Endothelial cell of umbilical vein (primary cell): ENCODE measurements at regions not wholly inside any gene's neighbourhood (a gene's known extent, or its start where the extent isn't known, plus 50 kb on each side); places are given as distances from the start of the nearest gene placed in this dataset.
"Not testable (repeated sequence)": the region's sequence is repeated elsewhere in the genome, so short reads cannot be mapped to it uniquely, and the experiment has no call there.

Experiments
- BruUV-seq: library from RNA; stranded (reverse); fragments of 400-500 nt; replicated peaks from 2 replicates; lab custom pipeline; 2021; lab: Mats Ljungman, UMichigan
- CTCF ChIA-PET: fragments of 300-600, 350-600 bp; sonication (Branson Sonifier 250); formaldehyde crosslinking; loops from one replicate; lab custom pipeline; 2021; ENCODE audit warnings: antibody characterized with exemption, inconsistent platforms; lab: Charles Lee
- POLR2A ChIA-PET: fragments of 300-600, 350-600 bp; sonication (Branson Sonifier 250); formaldehyde crosslinking; loops from one replicate; lab custom pipeline; 2021; ENCODE audit warnings: antibody characterized with exemption, inconsistent platforms; lab: Charles Lee
- DNase-seq: peaks from one replicate; pipeline ENCODE4 v3.0.0-alpha.2; 2011; ENCODE audit warnings: low read depth, low spot score
- FAIRE-seq: peaks from 2 replicates; lab custom pipeline; 2011; peaks lifted over from hg19 to GRCh38; lab: Jason Lieb, UNC
- H2AFZ ChIP-seq: 2 replicates; pipeline ENCODE4 v1.6.0; 2012; ENCODE audit warnings: low read depth, low read length, control low read depth, inconsistent platforms
- H3K27ac ChIP-seq: 2 replicates; pipeline ENCODE4 v1.5.1; 2011; ENCODE audit warnings: low read depth, mild to moderate bottlenecking, control low read depth, low read length, moderate library complexity; ENCODE audit not compliant: insufficient read depth
- H3K27me3 ChIP-seq, 2 experiments: 2 replicates each; pipeline versions ENCODE4 v1.6.0 to v1.6.1; 2011; ENCODE audit warnings: low read length in 2 of 2, mixed read lengths in 1 of 2; ENCODE audit not compliant: control insufficient read depth in 2 of 2, insufficient read depth in 2 of 2
- H3K36me3 ChIP-seq, 2 experiments: 2 replicates in 1 of 2; 3 replicates in 1 of 2; pipeline ENCODE4 v1.5.1; 2011; ENCODE audit warnings: low read length in 2 of 2, mild to moderate bottlenecking in 1 of 2, moderate library complexity in 1 of 2; ENCODE audit not compliant: control insufficient read depth in 2 of 2, insufficient read depth in 2 of 2; ENCODE audit errors: extremely low read depth in 1 of 2
- H3K4me1 ChIP-seq: 3 replicates; pipeline ENCODE4 v1.5.1; 2011; ENCODE audit warnings: mild to moderate bottlenecking, low read length; ENCODE audit not compliant: control insufficient read depth, insufficient read depth; ENCODE audit errors: extremely low read depth
- H3K4me2 ChIP-seq: 2 replicates; pipeline ENCODE4 v1.6.1; 2011; ENCODE audit warnings: low read length, control low read depth, mixed read lengths; ENCODE audit not compliant: insufficient read depth
- H3K4me3 ChIP-seq, 3 experiments: fragments of 200-600 bp in 1 of 3; sonication (generic), shearing (Covaris generic) in 1 of 3; replicated peaks in 1 of 3; 2 replicates each; pipeline ENCODE4 v1.5.1; 2011 to 2016; ENCODE audit warnings: control low read depth in 3 of 3, low read length in 3 of 3, mild to moderate bottlenecking in 2 of 3, inconsistent platforms in 1 of 3, low read depth in 1 of 3, moderate library complexity in 1 of 3; ENCODE audit not compliant: insufficient read depth in 1 of 3
- H3K79me2 ChIP-seq: 2 replicates; pipeline ENCODE4 v1.6.0; 2012; ENCODE audit warnings: low read length, inconsistent platforms; ENCODE audit not compliant: control insufficient read depth, insufficient read depth
- H3K9ac ChIP-seq: replicated peaks from 2 replicates; pipeline ENCODE3; 2011; ENCODE audit warnings: low read length, control low read depth; ENCODE audit not compliant: insufficient read depth; ENCODE audit errors: extremely low read depth
- H3K9me1 ChIP-seq: replicated peaks from 3 replicates; pipeline ENCODE4 v1.6.0; 2011; ENCODE audit warnings: mild to moderate bottlenecking, low read length; ENCODE audit not compliant: control insufficient read depth, insufficient read depth; ENCODE audit errors: extremely low read depth
- H3K9me3 ChIP-seq: replicated peaks from 2 replicates; pipeline ENCODE4 v1.5.1; 2012; ENCODE audit warnings: low read length, inconsistent platforms; ENCODE audit not compliant: control insufficient read depth, insufficient read depth
- H4K20me1 ChIP-seq: replicated peaks from 2 replicates; pipeline ENCODE3; 2011; ENCODE audit warnings: mild to moderate bottlenecking, low read length; ENCODE audit not compliant: control insufficient read depth, insufficient read depth; ENCODE audit errors: extremely low read depth
- EZH2 ChIP-seq: IDR thresholded peaks from 2 replicates; pipeline ENCODE4 v1.6.1; 2012; ENCODE audit warnings: borderline replicate concordance, low read depth, mild to moderate bottlenecking, moderate library complexity, low read length, inconsistent platforms; ENCODE audit not compliant: severe bottlenecking
- JUN ChIP-seq: IDR thresholded peaks from 2 replicates; pipeline ENCODE4 v1.6.1; 2011; ENCODE audit warnings: borderline replicate concordance, low read depth; ENCODE audit not compliant: insufficient read length, insufficient read depth
- MYC ChIP-seq: IDR thresholded peaks from one replicate; pipeline ENCODE4 v1.6.1; 2011; ENCODE audit warnings: mild to moderate bottlenecking, low read depth, low read length
- POLR2A ChIP-seq: IDR thresholded peaks from 2 replicates; pipeline ENCODE4 v1.6.1; 2012; ENCODE audit warnings: low read depth, mild to moderate bottlenecking, control low read depth, low read length
- dilution Hi-C: fragments of 300-500 bp; cut with MboI; formaldehyde crosslinking; loops from one replicate; pipeline ENCODE4 v1.15.0; 2019; ENCODE audit warnings: low sequenced_read_pairs; ENCODE audit not compliant: extremely low pct_ligation_motif_present
- intact Hi-C: fragments of 100-400 bp; cut with micrococcal nuclease; formaldehyde crosslinking; loops from one replicate; pipeline ENCODE4 v1.10.0; 2022
- TF ChIP-seq, protein P1 (sequence below): IDR thresholded peaks from 2 replicates; pipeline ENCODE4 v1.6.1; 2011; ENCODE audit not compliant: insufficient read depth, insufficient read length

DNA sequence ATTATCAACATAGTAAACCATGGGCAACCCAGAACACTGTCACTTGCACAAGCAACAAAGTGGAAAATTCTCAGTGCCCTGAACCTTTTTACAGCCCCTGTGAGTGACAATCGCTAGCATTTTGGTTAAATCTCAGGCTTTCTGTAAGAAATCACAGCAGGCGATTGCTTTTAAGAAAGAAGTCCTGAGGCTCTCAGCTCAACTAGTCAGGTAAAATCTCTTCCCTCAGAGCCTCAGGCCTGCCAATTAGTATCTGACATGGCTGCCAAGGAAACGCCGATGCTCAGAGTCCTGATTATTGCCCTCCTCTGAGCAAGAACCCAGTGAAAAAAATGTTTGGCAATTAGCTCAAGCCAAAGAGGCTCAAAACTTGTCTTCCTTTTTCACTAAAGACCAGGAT, 530.8 kb downstream of the DIPK2A start:
- POLR2A ChIA-PET, result no interaction called here
- no peaks in the 10 kb centered on the region for H4K20me1 ChIP-seq
- no peaks in the 10 kb centered on the region for H3K36me3 ChIP-seq
- no peaks in the 10 kb centered on the region for H3K9me3 ChIP-seq
- H3K4me2 ChIP-seq, result no peak overlapping the region
- DNase-seq, result no peak
- intact Hi-C loops (no loop called here), dilution Hi-C loops (no loop called here)
- CTCF ChIA-PET, result no interaction called here
- H3K9me1 ChIP-seq, result no peaks in the 10 kb centered on the region
- H3K27me3 ChIP-seq, result no peaks in the 10 kb centered on the region
- no peak overlapping the region for H3K9ac ChIP-seq
- no peak for FAIRE-seq
- TF ChIP-seq, protein P1, sequence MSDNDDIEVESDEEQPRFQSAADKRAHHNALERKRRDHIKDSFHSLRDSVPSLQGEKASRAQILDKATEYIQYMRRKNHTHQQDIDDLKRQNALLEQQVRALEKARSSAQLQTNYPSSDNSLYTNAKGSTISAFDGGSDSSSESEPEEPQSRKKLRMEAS, result no peak
- TF ChIP-seq EZH2 (no peak), JUN (no peak), POLR2A (no peak), MYC (no peak)
- peaks cover 13% of the 10 kb centered on the region for H3K4me1 ChIP-seq
- H2AFZ ChIP-seq, result no peak overlapping the region
- no peaks in the 10 kb centered on the region for H3K79me2 ChIP-seq
- BruUV-seq, result no TSS peak
- H3K27ac ChIP-seq, result no peak overlapping the region
- no peak overlapping the region for H3K4me3 ChIP-seq

DNA sequence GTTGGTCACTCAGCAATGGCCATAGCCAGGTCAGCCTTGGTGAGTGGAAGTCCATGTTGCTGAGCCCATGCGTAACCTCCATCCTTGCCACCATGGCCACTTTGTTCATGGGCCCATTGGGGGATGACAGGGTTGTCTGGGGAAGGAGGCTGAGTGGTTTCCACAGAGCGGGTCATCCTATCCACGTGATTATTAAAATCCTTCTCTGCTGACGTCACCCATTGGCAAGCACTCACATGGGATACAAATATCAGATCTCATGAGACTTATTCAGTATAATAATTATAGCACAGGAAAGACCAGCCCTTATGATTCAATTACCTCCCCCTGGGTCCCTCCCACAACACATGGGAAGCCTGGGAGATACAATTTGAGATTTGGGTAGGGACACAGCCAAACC, 534.8 kb downstream of the DIPK2A start:
- H3K4me3 ChIP-seq, H3K27me3 ChIP-seq, H3K36me3 ChIP-seq, H3K9me1 ChIP-seq, H3K4me1 ChIP-seq, CTCF ChIA-PET, H3K27ac ChIP-seq, H2AFZ ChIP-seq, DNase-seq, H3K4me2 ChIP-seq, H3K79me2 ChIP-seq, H3K9me3 ChIP-seq, intact Hi-C loops, H4K20me1 ChIP-seq, FAIRE-seq, BruUV-seq, H3K9ac ChIP-seq, dilution Hi-C loops, POLR2A ChIA-PET: not testable (repeated sequence)
